H1 (cell line): ENCODE measurements at regions not wholly inside any gene's neighbourhood (a gene's known extent, or its start where the extent isn't known, plus 50 kb on each side); places are given as distances from the start of the nearest gene placed in this dataset.
A peak's percentile ranks its signal among the peaks of the same experiment; 100 is the strongest.

Experiments used
- CTCF ChIA-PET: fragments of 300-600 bp; sonication (Branson Sonifier 250); formaldehyde crosslinking; loops from one replicate; lab custom pipeline; 2021; ENCODE audit not compliant: partially characterized antibody; lab: Charles Lee
- POLR2A ChIA-PET: fragments of 300-600 bp; sonication (Branson Sonifier 250); formaldehyde crosslinking; loops from one replicate; lab custom pipeline; 2021; ENCODE audit warnings: inconsistent platforms; ENCODE audit not compliant: partially characterized antibody; lab: Charles Lee
- DNase-seq, 2 experiments: peaks; one replicate each; pipeline versions ENCODE4 v3.0.0 to v3.0.0-alpha.2; 2010 to 2022; ENCODE audit warnings: low spot score in 2 of 2, low read depth in 1 of 2, mixed read lengths in 1 of 2
- FAIRE-seq: peaks from 2 replicates; lab custom pipeline; 2011; peaks lifted over from hg19 to GRCh38; lab: Jason Lieb, UNC
- H2AFZ ChIP-seq: 2 replicates; pipeline ENCODE4 v1.8.1; 2012; ENCODE audit warnings: low read length, inconsistent platforms
- H2AK5ac ChIP-seq: 2 replicates; pipeline ENCODE4 v1.6.1; 2013; ENCODE audit warnings: low read depth, low read length
- H2BK120ac ChIP-seq: replicated peaks from 2 replicates; pipeline ENCODE3; 2013; ENCODE audit warnings: low read depth, low read length, inconsistent platforms
- H2BK12ac ChIP-seq: 2 replicates; pipeline ENCODE4 v1.6.1; 2013; ENCODE audit warnings: low read depth, low read length
- H2BK15ac ChIP-seq: 2 replicates; pipeline ENCODE4 v1.6.1; 2013; ENCODE audit warnings: low read length
- H2BK20ac ChIP-seq: 2 replicates; pipeline ENCODE4 v1.6.1; 2013; ENCODE audit warnings: low read length
- H2BK5ac ChIP-seq: 2 replicates; pipeline ENCODE4 v1.6.1; 2013; ENCODE audit warnings: low read depth, low read length
- H3K14ac ChIP-seq: 2 replicates; pipeline ENCODE4 v1.6.1; 2013; ENCODE audit warnings: inconsistent platforms; ENCODE audit not compliant: insufficient read length
- H3K18ac ChIP-seq: 2 replicates; pipeline ENCODE4 v1.6.1; 2013; ENCODE audit warnings: low read length; ENCODE audit errors: extremely low read depth
- H3K23ac ChIP-seq: 2 replicates; pipeline ENCODE4 v1.6.1; 2013; ENCODE audit warnings: inconsistent platforms; ENCODE audit not compliant: insufficient read length
- H3K23me2 ChIP-seq: 2 replicates; pipeline ENCODE4 v1.6.1; 2013; ENCODE audit warnings: low read depth, low read length
- H3K27ac ChIP-seq: 2 replicates; pipeline ENCODE4 v1.6.1; 2011; ENCODE audit warnings: low read depth, low read length, inconsistent platforms
- H3K27me3 ChIP-seq, 4 experiments: replicated peaks in 1 of 4; 1 replicate in 1 of 4; 2 replicates in 3 of 4; pipeline versions ENCODE4 v1.6.1 to v1.8.1; 2011 to 2013; ENCODE audit warnings: low read length in 3 of 4, mild to moderate bottlenecking in 3 of 4, inconsistent platforms in 2 of 4, mixed read lengths in 2 of 4, moderate library complexity in 1 of 4; ENCODE audit not compliant: control insufficient read depth in 3 of 4, insufficient read depth in 3 of 4; ENCODE audit errors: extremely low read depth in 1 of 4
- H3K36me3 ChIP-seq, 4 experiments: 2 replicates each; pipeline versions ENCODE4 v1.6.1 to v1.8.1; 2011 to 2013; ENCODE audit warnings: mild to moderate bottlenecking in 4 of 4, low read length in 3 of 4, moderate library complexity in 2 of 4, control low read depth in 1 of 4, inconsistent platforms in 1 of 4; ENCODE audit not compliant: insufficient read depth in 4 of 4, control insufficient read depth in 2 of 4
- H3K4ac ChIP-seq: replicated peaks from 2 replicates; pipeline ENCODE3; 2013; ENCODE audit warnings: low read length, low read depth, mixed read lengths, inconsistent platforms; ENCODE audit not compliant: insufficient read length
- H3K4me1 ChIP-seq, 4 experiments: replicated peaks in 1 of 4; 1 replicate in 1 of 4; 2 replicates in 3 of 4; pipeline versions ENCODE4 v1.6.1 to v1.8.1; 2011 to 2013; ENCODE audit warnings: low read length in 3 of 4, inconsistent platforms in 2 of 4, mixed read lengths in 1 of 4; ENCODE audit not compliant: insufficient read depth in 4 of 4, control insufficient read depth in 3 of 4
- H3K4me2 ChIP-seq, 2 experiments: 2 replicates each; pipeline versions ENCODE4 v1.6.1 to v1.8.1; 2011 to 2013; ENCODE audit warnings: low read depth in 2 of 2, low read length in 2 of 2, control low read depth in 1 of 2, inconsistent platforms in 1 of 2, mild to moderate bottlenecking in 1 of 2; ENCODE audit not compliant: insufficient read depth in 1 of 2
- H3K4me3 ChIP-seq, 4 experiments: fragments of 200-600, 300-600 bp in 1 of 4; sonication (generic), shearing (Covaris generic), sonication (Bioruptor Twin) in 1 of 4; 2 replicates each; pipeline versions ENCODE4 v1.5.1 to v1.8.1; 2011 to 2016; ENCODE audit warnings: low read length in 4 of 4, low read depth in 3 of 4, control low read depth in 2 of 4, inconsistent platforms in 2 of 4, mild to moderate bottlenecking in 2 of 4, mixed read lengths in 1 of 4, moderate library complexity in 1 of 4; ENCODE audit not compliant: insufficient read depth in 2 of 4; ENCODE audit errors: extremely low read depth in 1 of 4
- H3K56ac ChIP-seq: replicated peaks from 2 replicates; pipeline ENCODE3; 2013; ENCODE audit warnings: low read depth, mild to moderate bottlenecking, mixed read lengths, low read length, inconsistent platforms; ENCODE audit not compliant: insufficient read length
- H3K79me1 ChIP-seq: 2 replicates; pipeline ENCODE4 v1.6.1; 2013; ENCODE audit warnings: low read depth, low read length, control low read depth
- H3K79me2 ChIP-seq, 2 experiments: 2 replicates each; pipeline versions ENCODE4 v1.6.1 to v1.8.1; 2012 to 2013; ENCODE audit warnings: low read length in 2 of 2, mild to moderate bottlenecking in 2 of 2, inconsistent platforms in 1 of 2; ENCODE audit not compliant: insufficient read depth in 2 of 2, control insufficient read depth in 1 of 2
- H3K9ac ChIP-seq, 4 experiments: replicated peaks in 1 of 4; 1 replicate in 1 of 4; 2 replicates in 3 of 4; pipeline versions ENCODE4 v1.6.1 to v1.8.1; 2011 to 2013; ENCODE audit warnings: low read depth in 3 of 4, low read length in 3 of 4, control low read depth in 2 of 4, mild to moderate bottlenecking in 2 of 4, moderate library complexity in 2 of 4, inconsistent platforms in 1 of 4; ENCODE audit errors: extremely low read depth in 1 of 4
- H3K9me3 ChIP-seq, 2 experiments: 2 replicates each; pipeline versions ENCODE4 v1.6.1 to v1.8.1; 2012 to 2013; ENCODE audit warnings: mild to moderate bottlenecking in 2 of 2, moderate library complexity in 2 of 2, control low read depth in 1 of 2, inconsistent platforms in 1 of 2, low read depth in 1 of 2, low read length in 1 of 2, mixed read lengths in 1 of 2; ENCODE audit not compliant: insufficient read depth in 2 of 2
- H4K20me1 ChIP-seq, 2 experiments: replicated peaks in 1 of 2; 2 replicates each; pipeline versions ENCODE3 to v1.8.1; 2011 to 2013; ENCODE audit warnings: inconsistent platforms in 2 of 2, low read length in 2 of 2, mild to moderate bottlenecking in 1 of 2; ENCODE audit not compliant: insufficient read depth in 2 of 2, control insufficient read depth in 1 of 2
- H4K5ac ChIP-seq: 2 replicates; pipeline ENCODE4 v1.6.1; 2013; ENCODE audit warnings: low read length, low read depth, mixed read lengths, inconsistent platforms; ENCODE audit not compliant: insufficient read length
- H4K8ac ChIP-seq: 2 replicates; pipeline ENCODE4 v1.8.0; 2013; ENCODE audit warnings: mild to moderate bottlenecking, moderate library complexity, low read length, inconsistent platforms; ENCODE audit not compliant: insufficient read depth; ENCODE audit errors: extremely low read depth
- H4K91ac ChIP-seq: replicated peaks from 2 replicates; pipeline ENCODE3; 2013; ENCODE audit warnings: low read length, mixed read lengths, inconsistent platforms; ENCODE audit not compliant: insufficient read length
- ASH2L ChIP-seq: fragments of 200-600, 300-600 bp; sonication (generic); IDR thresholded peaks from one replicate; pipeline ENCODE4 v1.7.1; 2017; ENCODE audit warnings: low read length
- ATF2 ChIP-seq: IDR thresholded peaks from 2 replicates; pipeline ENCODE4 v1.6.1; 2012; ENCODE audit warnings: low read length, inconsistent platforms
- BACH1 ChIP-seq: IDR thresholded peaks from 2 replicates; pipeline ENCODE4 v1.6.1; 2012; ENCODE audit warnings: low read length, improper control_type of control experiment
- CBX8 ChIP-seq: fragments of 300-800, 300-1000 bp; sonication (generic); IDR thresholded peaks from 2 replicates; pipeline ENCODE4 v1.7.1; 2016; ENCODE audit warnings: low read depth, low read length, borderline replicate concordance
- GABPA ChIP-seq: IDR thresholded peaks from 2 replicates; pipeline ENCODE4 v1.6.1; 2011; ENCODE audit warnings: mild to moderate bottlenecking, low read length, moderate library complexity, borderline replicate concordance; ENCODE audit not compliant: insufficient read depth
- KDM4A ChIP-seq: IDR thresholded peaks from one replicate; pipeline ENCODE4 v1.7.1; 2012; ENCODE audit warnings: low read depth, mild to moderate bottlenecking, moderate library complexity, low read length, inconsistent platforms; ENCODE audit not compliant: severe bottlenecking
- MAFK ChIP-seq: IDR thresholded peaks from 2 replicates; pipeline ENCODE4 v1.6.1; 2012; ENCODE audit warnings: low read depth, mild to moderate bottlenecking, improper control_type of control experiment, low read length
- RFX5 ChIP-seq: IDR thresholded peaks from 2 replicates; pipeline ENCODE4 v1.6.1; 2011; ENCODE audit warnings: low read depth, low read length, improper control_type of control experiment, borderline replicate concordance
- SRF ChIP-seq: IDR thresholded peaks from 2 replicates; pipeline ENCODE4 v1.6.1; 2011; ENCODE audit warnings: mild to moderate bottlenecking, low read depth, low read length, moderate library complexity
- TBP ChIP-seq: IDR thresholded peaks from 2 replicates; pipeline ENCODE4 v1.6.1; 2011; ENCODE audit warnings: low read depth, low read length, improper control_type of control experiment
- ZNF274 ChIP-seq: IDR thresholded peaks from 2 replicates; pipeline ENCODE4 v1.7.0; 2012; ENCODE audit warnings: low read length, borderline replicate concordance; ENCODE audit errors: extremely low read depth
- WGBS, 2 experiments: shearing (Covaris generic) in 1 of 2; methylation state at CpG; one replicate each; pipeline versions ENCODE4 v1.1.6 to v1.1.7; 2013 to 2015; ENCODE audit warnings: low lambda C conversion rate in 2 of 2, mixed read lengths in 2 of 2, inconsistent platforms in 1 of 2, low coverage in 1 of 2, missing lambda C conversion rate in 1 of 2; ENCODE audit not compliant: insufficient replicate concordance in 2 of 2, insufficient coverage in 1 of 2, insufficient read length in 1 of 2; ENCODE audit errors: extremely low coverage in 1 of 2, missing lambda C conversion rate in 1 of 2; 5-methylcytosine and 5-hydroxymethylcytosine counted together

GRCh38 chr3:110814170-110815007 lies 257.2 kb upstream of the NECTIN3 start:
- H2BK20ac ChIP-seq: no peak overlapping the region
- H3K4me3 ChIP-seq: no peak overlapping the region
- H4K20me1 ChIP-seq: no peaks in the 10 kb centered on the region
- no peak overlapping the region for H2AFZ ChIP-seq
- H3K27me3 ChIP-seq: peaks cover 0 to 1% (median 0%) of the 10 kb centered on the region in 4 experiments; a peak in 1 of 7 replicates
- no peaks in the 10 kb centered on the region for H3K23me2 ChIP-seq
- H3K79me2 ChIP-seq: no peaks in the 10 kb centered on the region
- H3K79me1 ChIP-seq: no peaks in the 10 kb centered on the region
- no peak overlapping the region for H3K4me2 ChIP-seq
- no peaks in the 10 kb centered on the region for H3K4me1 ChIP-seq
- H3K18ac ChIP-seq: no peak overlapping the region
- POLR2A ChIA-PET: no interaction called here
- H3K23ac ChIP-seq: no peak overlapping the region
- no peaks in the 10 kb centered on the region; a peak in 1 of 4 replicates for H3K9me3 ChIP-seq
- no peaks in the 10 kb centered on the region for H3K36me3 ChIP-seq
- no peak overlapping the region for H3K14ac ChIP-seq
- H3K4ac ChIP-seq: no peak overlapping the region
- no peak overlapping the region for H2BK5ac ChIP-seq
- H4K8ac ChIP-seq: no peak overlapping the region
- peak overlapping the region; percentile 30 for H4K91ac ChIP-seq
- CTCF ChIA-PET: no interaction called here
- FAIRE-seq: no peak
- H2BK120ac ChIP-seq: peak overlapping the region; percentile 63
- no peak overlapping the region for H3K56ac ChIP-seq
- no peak for DNase-seq
- WGBS, 2 experiments: 91% methylated on average over 5 of the region's 5 CpGs; no CpG with 5 or more reads in 1 of the 2 experiments
- no peak overlapping the region for H3K27ac ChIP-seq
- no peak overlapping the region for H2BK15ac ChIP-seq
- no peak overlapping the region for H2BK12ac ChIP-seq
- no peak overlapping the region for H3K9ac ChIP-seq
- H4K5ac ChIP-seq: no peak overlapping the region
- no peak overlapping the region for H2AK5ac ChIP-seq
- TF ChIP-seq ZNF274 (no peak), BACH1 (no peak), ASH2L (no peak), RFX5 (no peak), ATF2 (no peak), GABPA (no peak), KDM4A (no peak), TBP (no peak), SRF (no peak), MAFK (no peak), CBX8 (no peak)
